DMS153 treated with DMSO at 0.1 percent for 48 hours (cell line): ENCODE measurements at regions not wholly inside any gene's neighbourhood (a gene's known extent, or its start where the extent isn't known, plus 50 kb on each side); places are given as distances from the start of the nearest gene placed in this dataset.
A peak's percentile ranks its signal among the peaks of the same experiment; 100 is the strongest.

Experiments used
- DNase-seq: peaks from one replicate; lab custom pipeline; 2025; ENCODE audit not compliant: unreplicated experiment; lab: John Stamatoyannopoulos, UW

DNA sequence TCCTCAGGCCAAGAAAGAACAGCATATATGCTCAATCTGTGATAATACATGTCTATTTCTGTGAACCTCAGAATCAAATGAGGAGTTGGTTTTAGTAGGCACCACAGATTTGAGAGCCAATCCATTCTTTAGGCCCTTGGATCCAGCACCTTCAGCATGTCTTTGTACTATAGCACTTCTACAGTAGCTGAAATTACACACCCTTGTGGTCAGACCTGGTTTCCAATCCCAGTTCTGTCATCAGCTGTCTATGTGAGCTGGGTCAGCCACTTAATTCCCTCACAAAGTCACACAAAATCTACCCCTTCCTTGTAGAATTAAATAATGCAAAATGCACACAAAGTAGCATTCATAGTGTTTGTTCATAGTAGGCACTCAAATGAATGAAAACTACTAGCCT lies 381.3 kb upstream of the LARGE1 start:
- DNase-seq: no peak

- no peak for DNase-seq
Observed at GRCh38 chr22:34303656-34304055, 383.4 kb upstream of the LARGE1 start.

DNA sequence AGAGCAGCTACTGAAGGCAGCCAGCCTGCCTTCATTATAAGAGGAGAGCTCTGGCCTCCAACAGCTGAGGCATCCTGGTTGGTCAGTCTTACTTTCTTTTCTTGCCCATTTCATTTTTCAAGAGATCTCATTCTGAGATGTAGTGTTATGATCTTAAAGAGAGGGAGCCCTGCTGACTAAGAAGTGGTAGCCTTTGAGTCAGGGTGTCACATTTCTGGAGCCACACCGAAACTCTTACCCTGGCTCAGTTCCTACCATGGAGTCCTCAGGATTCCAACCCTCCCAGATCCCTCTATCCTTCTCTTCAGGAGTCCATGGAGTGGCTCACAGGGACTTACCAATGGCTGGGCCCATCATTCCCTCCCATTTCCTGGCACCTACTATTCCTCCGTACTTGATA lies 386.1 kb upstream of the LARGE1 start:
- no peak for DNase-seq

- DNase-seq: no peak
Observed at GRCh38 chr22:34308101-34308500, 387.8 kb upstream of the LARGE1 start.

GRCh38 chr22:34319346-34319745 lies 399.1 kb upstream of the LARGE1 start:
- no peak for DNase-seq

GRCh38 chr22:34324763-34325162 lies 404.5 kb upstream of the LARGE1 start:
- DNase-seq: no peak

DNA sequence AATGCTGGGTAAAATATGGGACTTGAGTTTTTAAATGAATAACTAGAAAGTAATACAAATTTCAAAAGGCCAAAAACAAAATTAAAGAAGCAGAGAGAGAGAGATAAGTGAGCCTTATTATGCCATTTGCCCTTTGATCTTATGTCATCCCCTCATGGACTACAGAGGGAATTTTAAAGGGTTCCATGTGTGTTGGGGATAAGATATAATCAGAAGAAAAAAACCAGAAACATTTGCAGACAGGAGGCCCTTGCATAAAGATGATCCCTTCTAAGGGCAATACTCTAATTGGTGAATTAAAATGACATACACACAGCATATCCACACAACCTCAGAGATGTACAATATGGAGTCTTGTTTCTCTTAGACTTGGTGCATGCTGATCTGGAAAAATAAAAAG lies 406.6 kb upstream of the LARGE1 start:
- no peak for DNase-seq

DNA sequence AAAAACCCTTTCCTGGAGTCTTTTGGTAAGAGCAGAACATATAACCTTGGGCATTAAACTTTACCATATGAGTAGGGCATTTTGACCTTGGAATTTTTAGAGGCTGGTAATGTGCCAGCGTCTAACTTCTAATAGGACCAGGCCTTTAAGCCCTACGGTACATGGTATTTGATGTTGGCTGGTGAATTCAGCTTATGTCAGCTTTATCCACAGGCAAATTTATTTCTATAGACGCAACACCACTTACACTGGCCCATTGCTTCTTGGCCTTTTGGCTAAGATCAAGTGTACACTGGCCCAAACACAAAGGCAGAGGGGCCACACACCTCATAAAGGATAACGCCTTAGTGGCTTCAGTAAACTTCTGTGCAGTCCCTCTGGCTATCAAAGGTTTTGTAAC lies 410.2 kb upstream of the LARGE1 start:
- no peak for DNase-seq

DNA sequence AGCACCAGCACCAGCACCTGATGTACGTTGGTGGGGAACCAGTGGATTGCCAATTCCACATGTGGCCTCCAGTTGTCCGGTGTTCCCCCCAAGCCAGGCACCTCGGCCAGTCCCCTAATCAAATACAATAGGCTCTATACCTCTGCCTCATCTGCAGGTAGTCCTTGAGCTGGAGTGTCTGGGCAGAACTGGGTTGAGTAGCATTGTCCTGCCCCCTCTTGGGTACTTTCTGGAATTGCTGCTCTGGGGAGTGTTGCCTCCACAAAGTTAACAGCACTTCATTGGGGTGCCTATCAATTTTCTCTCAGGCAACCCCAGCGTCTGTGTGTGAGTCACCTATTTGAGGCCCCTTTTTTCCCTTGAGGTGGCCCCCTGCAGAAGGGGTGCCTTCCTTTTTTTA lies 413.0 kb upstream of the LARGE1 start:
- DNase-seq: no peak

DNA sequence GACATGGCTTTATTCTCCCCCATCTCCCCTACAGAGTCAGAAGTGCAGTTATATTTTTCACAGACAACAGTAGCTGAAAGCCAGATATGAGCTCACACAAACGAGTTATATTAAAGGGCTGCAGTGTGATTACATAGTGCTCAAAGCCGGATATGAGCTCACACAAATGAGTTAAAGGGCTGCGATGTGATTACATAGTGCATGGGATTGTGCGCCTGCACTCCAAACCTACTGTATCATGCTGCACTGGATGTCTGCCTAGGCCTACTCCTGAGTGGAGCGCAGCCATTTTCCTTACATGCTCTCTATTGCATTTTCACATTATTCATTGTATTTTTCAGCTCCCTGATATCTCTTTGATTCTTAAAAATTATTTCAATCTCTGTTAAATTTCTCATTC lies 414.6 kb upstream of the LARGE1 start:
- no peak for DNase-seq

GRCh38 chr22:34344702-34345101 lies 424.4 kb upstream of the LARGE1 start:
- no peak for DNase-seq

GRCh38 chr22:34354071-34354817 lies 434.0 kb upstream of the LARGE1 start:
- no peak for DNase-seq

GRCh38 chr22:34356481-34356880 lies 436.2 kb upstream of the LARGE1 start:
- DNase-seq: no peak

GRCh38 chr22:34370711-34371110 lies 450.4 kb upstream of the LARGE1 start:
- DNase-seq: no peak

DNA sequence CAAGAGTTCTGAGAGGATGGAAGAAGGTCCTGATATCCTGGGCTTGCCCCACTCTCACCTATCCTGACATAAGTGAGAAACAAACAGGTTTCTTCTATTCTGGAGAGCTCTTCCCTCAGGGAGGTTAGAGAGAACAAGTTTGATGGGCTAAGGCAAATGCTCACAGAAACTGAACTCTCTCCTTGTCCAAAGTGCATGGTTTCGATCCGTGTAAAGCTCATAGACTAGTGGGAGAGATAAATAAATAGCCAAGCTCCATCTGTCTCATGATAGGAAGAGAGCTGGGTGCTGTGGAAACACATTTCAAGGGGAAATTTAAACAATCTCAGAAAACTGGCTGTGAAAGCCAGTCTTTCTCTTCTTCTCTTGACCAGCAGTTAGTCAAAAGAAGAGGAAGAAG lies 459.5 kb upstream of the LARGE1 start:
- no peak for DNase-seq

GRCh38 chr22:34380532-34380931 lies 460.3 kb upstream of the LARGE1 start:
- no peak for DNase-seq

DNA sequence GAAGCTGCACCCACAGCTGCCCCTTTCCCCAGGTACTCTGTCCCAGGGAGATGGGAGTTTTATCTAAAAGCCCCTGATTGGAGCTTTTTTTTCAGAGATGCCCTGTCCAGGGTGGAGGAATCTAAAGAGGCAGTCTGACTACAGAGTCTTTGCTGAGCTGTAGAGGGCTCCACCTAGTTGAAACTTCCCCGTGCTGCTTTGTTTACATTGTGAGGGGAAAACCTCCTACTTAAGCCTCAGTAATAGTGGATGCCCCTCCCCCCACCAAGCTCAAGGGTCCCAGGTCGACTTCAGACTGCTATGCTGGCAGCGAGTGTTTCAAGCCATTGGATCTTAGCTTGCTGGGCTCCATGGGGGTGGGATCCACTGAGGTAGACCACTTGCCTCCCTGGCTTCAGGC lies 470.1 kb upstream of the LARGE1 start:
- DNase-seq: no peak

DNA sequence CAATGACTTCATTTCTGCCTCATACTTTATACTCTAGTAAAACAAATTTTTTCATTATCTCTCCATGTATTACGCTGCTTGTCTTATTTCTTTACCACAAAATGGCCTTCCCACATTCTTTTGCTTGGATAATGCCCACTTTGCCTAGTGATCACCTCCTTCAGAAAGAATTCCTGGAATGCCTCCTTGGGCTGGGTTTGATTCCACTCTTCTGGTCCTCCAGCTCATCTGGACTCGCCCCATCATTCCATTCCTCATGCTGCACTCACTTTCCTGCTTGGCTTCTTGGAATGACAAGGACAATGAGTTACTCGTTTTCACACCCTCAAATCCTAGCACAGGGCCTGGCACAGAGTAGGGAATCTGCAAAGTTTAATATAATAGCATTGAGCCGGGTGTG lies 475.1 kb upstream of the LARGE1 start:
- DNase-seq: no peak

DNA sequence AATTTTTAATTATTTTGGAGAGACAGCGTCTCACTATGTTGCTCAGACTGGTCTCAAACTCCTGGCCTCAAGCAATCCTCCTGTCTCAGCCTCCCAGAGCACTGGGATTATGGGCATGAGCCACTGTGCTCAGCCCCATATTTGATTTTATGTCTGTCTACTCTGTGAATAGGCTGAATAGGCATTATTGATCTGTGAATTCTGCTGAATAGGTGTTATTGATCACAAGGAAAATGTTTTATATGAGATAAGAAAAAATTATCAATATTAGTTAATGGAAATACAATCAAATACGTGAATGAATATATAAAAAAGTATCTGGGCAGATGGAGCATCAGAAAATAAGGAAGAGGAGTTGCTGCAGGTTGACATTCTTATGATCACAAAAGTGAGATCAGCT lies 483.4 kb upstream of the LARGE1 start:
- DNase-seq: no peak

DNA sequence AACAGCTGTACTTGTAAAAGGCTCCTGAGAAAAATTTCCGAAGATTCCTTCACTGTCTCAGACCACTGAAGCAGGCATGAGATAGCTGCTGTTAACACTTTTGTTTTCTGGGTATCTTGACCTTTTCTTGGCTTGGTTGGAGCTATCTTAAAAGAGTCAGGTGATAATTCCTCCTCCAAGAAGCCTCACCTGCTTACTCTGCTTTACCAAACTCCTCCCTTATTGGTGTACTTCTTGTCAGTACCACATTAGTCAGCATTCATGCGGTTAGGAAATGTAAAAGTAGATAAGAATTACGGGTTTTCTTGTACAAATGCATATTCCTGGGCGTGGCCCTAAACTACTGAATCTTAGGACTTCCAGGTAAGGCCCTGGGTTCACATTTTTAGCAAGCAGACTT lies 489.8 kb upstream of the LARGE1 start:
- DNase-seq: no peak

GRCh38 chr22:34414467-34415440 lies 494.5 kb upstream of the LARGE1 start:
- peak; percentile 59 for DNase-seq
